Activated CD8-positive, alpha-beta memory T cell treated with anti-CD3 and anti-CD28 coated beads, Interleukin-2, amount 10 ng/mL, durations not matched to agents 7 days and 5 days (primary cell): ENCODE measurements at regions not wholly inside any gene's neighbourhood (a gene's known extent, or its start where the extent isn't known, plus 50 kb on each side); places are given as distances from the start of the nearest gene placed in this dataset.
A peak's percentile ranks its signal among the peaks of the same experiment; 100 is the strongest.
"Not testable (repeated sequence)": the region's sequence is repeated elsewhere in the genome, so short reads cannot be mapped to it uniquely, and the experiment has no call there.

Experiments used
- ATAC-seq: fragments of 150-1000 bp; cut with Tn5 transposase; one replicate; pipeline ENCODE4 v1.10.0; 2021; ENCODE audit warnings: moderate library complexity
- CTCF ChIA-PET: fragments of 350-600 bp; sonication (Branson Sonifier 250); formaldehyde crosslinking; loops from one replicate; lab custom pipeline; 2021; ENCODE audit warnings: antibody characterized with exemption; lab: Charles Lee
- DNase-seq: peaks from one replicate; pipeline ENCODE4 v3.0.0-alpha.2; 2020
- H3K27ac Mint-ChIP-seq: one replicate; pipeline ENCODE4 v1.8.0; 2021; ENCODE audit warnings: mild to moderate bottlenecking, mixed read lengths
- H3K27me3 Mint-ChIP-seq: one replicate; pipeline ENCODE4 v1.8.0; 2021; ENCODE audit warnings: mixed read lengths
- H3K36me3 Mint-ChIP-seq: one replicate; pipeline ENCODE4 v1.8.0; 2021; ENCODE audit warnings: mild to moderate bottlenecking, mixed read lengths
- H3K4me1 Mint-ChIP-seq: one replicate; pipeline ENCODE4 v1.8.0; 2021; ENCODE audit warnings: mixed read lengths
- H3K4me3 Mint-ChIP-seq: one replicate; pipeline ENCODE4 v1.8.0; 2021; ENCODE audit warnings: mild to moderate bottlenecking, moderate library complexity, mixed read lengths
- H3K9me3 Mint-ChIP-seq: one replicate; pipeline ENCODE4 v1.8.0; 2022; ENCODE audit warnings: low read depth, mixed read lengths

DNA sequence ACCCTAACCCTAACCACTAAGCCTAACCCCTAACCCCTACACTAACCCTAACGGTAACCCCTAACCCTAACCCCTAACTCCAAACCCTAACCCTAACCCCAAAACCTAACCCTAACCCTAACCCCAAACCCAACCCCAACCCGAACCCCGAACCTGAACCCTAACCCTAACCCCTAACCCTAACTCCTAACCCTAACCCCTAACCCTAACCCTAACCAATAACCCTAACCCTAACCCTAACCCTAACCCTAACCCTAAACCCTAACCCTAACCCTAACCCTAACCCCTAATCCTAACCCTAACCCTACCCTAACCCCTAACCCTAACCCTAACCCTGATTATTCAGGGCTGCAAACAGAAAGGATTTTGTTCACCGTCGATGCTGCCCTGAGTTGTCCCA, 144.6 kb upstream of the DUSP22 start:
- H3K27ac Mint-ChIP-seq, ATAC-seq, DNase-seq, H3K9me3 Mint-ChIP-seq, H3K36me3 Mint-ChIP-seq, H3K4me3 Mint-ChIP-seq: not testable (repeated sequence)
- peaks cover 23% of the 10 kb centered on the region for H3K27me3 Mint-ChIP-seq
- peaks cover 11% of the 10 kb centered on the region for H3K4me1 Mint-ChIP-seq
- CTCF ChIA-PET: interaction anchor here (1.2 to 1.7 kb wide), 4 partner anchors 12 to 367 kb away, joined by 3 to 7 read pairs (median 5); no protein-coding TSS in a partner anchor

DNA sequence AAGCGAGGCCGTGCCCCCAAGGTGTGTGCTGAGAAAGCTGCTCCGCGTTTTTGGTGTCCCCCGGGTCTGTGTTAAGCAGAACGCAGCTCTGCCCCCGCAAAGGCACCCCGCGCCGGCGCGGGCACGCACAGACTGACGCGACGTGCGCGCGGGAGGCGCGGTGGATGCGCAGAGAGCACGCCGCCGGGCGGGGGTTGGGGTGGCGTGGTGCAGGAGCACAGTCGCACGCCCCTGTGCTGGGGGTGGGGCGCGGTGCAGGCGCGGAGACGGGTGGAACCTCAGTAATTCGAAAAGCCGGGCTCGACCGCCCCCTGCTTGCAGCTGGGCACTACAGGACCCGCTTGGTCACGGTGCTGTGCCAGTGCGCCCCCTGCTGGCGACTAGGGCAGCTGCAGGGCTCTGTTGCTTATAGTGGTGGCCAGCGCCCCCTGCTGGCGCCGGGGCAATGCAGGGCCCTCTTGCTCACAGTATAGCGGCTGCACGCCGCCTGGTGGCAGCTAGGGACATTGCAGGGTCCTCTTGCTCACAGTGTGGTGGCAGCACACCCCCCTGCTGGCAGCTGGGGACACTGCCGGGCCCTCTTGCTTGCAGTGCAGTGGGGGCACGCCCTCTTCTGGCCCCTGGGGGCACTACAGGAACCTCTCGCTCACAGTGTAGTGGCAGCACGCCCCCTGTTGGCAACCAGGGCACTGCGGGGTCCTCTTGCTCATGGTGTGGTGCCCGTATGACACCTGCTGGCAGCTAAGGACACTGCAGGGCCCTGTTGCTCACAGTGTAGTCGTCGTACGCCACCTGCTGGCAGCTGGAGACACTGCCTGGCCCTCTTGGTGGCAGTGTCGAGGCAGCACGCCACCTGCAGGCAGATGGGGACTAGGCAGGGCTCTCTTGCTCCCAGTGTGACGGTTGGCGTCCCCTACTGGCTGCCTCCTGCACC, 144.0 kb upstream of the DUSP22 start:
- H3K9me3 Mint-ChIP-seq, H3K36me3 Mint-ChIP-seq, H3K4me3 Mint-ChIP-seq, H3K27ac Mint-ChIP-seq: not testable (repeated sequence)
- peaks cover 30% of the 10 kb centered on the region for H3K27me3 Mint-ChIP-seq
- H3K4me1 Mint-ChIP-seq: peaks cover 18% of the 10 kb centered on the region
- CTCF ChIA-PET: interaction anchor here (0.7 to 1.7 kb wide), 7 partner anchors 11 to 366 kb away, joined by 3 to 7 read pairs (median 3); no protein-coding TSS in a partner anchor
- ATAC-seq (peak; percentile 92), DNase-seq (peak; percentile 94)

DNA sequence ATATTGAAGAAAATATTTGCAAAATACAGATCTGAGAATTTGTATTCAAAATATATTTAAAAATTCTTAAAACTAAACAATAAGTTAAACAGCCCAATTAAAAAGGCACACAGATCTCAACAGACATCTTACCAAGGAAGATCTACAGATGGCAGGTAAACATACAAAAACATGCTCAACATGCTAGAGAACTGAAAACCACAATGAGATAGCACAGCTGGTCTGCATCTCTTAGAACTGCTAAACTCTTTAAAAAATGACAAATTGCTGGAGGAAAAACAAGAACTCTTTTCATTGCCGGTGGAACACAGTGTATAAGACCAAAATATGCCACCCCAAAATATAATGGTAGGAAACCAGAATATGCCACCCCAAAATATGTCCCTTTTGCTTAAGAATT, 142.1 kb upstream of the DUSP22 start:
- DNase-seq, CTCF ChIA-PET, H3K9me3 Mint-ChIP-seq, H3K36me3 Mint-ChIP-seq, H3K4me3 Mint-ChIP-seq, ATAC-seq, H3K27ac Mint-ChIP-seq: not testable (repeated sequence)
- H3K4me1 Mint-ChIP-seq: peaks cover 33% of the 10 kb centered on the region
- H3K27me3 Mint-ChIP-seq: peaks cover 33% of the 10 kb centered on the region

DNA sequence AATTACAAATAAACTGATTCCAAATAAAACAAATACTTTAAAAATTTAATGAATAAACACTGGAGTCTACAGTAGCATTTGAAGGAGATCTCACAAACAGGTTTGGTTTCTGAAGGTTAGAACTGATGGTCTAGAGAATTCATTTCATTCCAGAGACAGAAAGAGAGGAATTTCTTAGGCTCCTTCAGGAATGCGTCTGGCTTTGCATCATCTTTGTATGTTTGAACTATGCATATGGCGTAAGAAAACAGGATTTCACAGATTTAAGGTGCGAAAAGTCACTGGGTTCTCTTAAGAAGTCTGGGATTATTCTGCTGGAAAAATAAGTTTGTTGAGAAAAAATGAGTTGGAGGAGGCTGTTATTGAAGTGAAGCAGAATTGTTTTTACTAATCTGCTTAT, 139.9 kb upstream of the DUSP22 start:
- not testable (repeated sequence) for H3K4me3 Mint-ChIP-seq, H3K9me3 Mint-ChIP-seq, DNase-seq, H3K36me3 Mint-ChIP-seq, ATAC-seq, H3K27ac Mint-ChIP-seq
- CTCF ChIA-PET: interaction anchor here (1.6 kb wide), 1 partner anchor 13 kb away, joined by 3 read pairs; no protein-coding TSS in a partner anchor
- Mint-ChIP-seq H3K27me3 (peaks cover 40% of the 10 kb centered on the region), H3K4me1 (peaks cover 55% of the 10 kb centered on the region)

DNA sequence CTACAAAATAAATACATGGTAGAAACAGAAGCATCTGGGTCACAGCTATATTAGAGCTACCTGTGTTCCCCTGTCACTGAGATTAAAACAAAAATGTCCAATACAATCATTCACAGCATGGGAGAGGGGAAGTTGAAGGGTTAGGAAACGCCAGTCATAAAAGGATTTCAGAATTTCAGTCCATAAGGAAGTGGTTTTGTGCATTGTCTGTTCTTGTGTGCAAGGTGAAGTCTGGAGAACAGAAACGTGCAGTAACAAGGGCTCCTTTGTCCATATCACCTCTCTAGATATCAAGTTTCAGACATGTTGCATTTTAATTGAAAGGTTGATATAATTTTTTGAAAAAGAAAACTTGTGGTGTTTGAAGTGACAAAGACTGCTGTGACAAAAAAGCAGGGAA, 139.3 kb upstream of the DUSP22 start:
- peaks cover 60% of the 10 kb centered on the region for H3K4me1 Mint-ChIP-seq
- H3K4me3 Mint-ChIP-seq, H3K36me3 Mint-ChIP-seq, DNase-seq, ATAC-seq, H3K9me3 Mint-ChIP-seq: not testable (repeated sequence)
- peaks cover 43% of the 10 kb centered on the region for H3K27me3 Mint-ChIP-seq
- H3K27ac Mint-ChIP-seq: peak overlapping the region; percentile 40
- CTCF ChIA-PET: interaction anchor here (1.6 kb wide), 1 partner anchor 13 kb away, joined by 3 read pairs; no protein-coding TSS in a partner anchor

DNA sequence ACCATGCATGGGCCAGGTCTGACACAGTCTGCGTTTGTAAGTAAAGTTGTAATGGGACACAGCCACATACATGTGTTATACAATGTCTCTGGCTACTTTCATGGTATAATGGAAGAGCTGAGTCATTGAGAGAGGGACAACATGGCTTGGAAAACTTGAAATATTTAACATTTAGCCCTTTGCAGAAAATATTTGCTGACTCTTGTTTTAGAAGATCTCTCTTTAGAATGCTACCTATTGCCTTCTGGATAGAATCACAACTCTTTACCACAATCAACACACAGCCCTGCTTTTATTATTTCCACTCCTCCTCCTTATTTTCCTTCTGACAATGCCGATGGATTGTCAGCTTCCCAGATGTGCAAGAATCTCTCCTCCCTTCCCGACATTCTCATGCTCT, 138.4 kb upstream of the DUSP22 start:
- H3K27ac Mint-ChIP-seq: peak overlapping the region; percentile 72
- not testable (repeated sequence) for ATAC-seq, H3K36me3 Mint-ChIP-seq, H3K4me3 Mint-ChIP-seq, DNase-seq, H3K9me3 Mint-ChIP-seq
- CTCF ChIA-PET: interaction anchor here (1.3 to 5.1 kb wide), 3 partner anchors 14 to 186 kb away, joined by 3 to 30 read pairs (median 6); no protein-coding TSS in a partner anchor
- peaks cover 48% of the 10 kb centered on the region for H3K27me3 Mint-ChIP-seq
- peaks cover 60% of the 10 kb centered on the region for H3K4me1 Mint-ChIP-seq

DNA sequence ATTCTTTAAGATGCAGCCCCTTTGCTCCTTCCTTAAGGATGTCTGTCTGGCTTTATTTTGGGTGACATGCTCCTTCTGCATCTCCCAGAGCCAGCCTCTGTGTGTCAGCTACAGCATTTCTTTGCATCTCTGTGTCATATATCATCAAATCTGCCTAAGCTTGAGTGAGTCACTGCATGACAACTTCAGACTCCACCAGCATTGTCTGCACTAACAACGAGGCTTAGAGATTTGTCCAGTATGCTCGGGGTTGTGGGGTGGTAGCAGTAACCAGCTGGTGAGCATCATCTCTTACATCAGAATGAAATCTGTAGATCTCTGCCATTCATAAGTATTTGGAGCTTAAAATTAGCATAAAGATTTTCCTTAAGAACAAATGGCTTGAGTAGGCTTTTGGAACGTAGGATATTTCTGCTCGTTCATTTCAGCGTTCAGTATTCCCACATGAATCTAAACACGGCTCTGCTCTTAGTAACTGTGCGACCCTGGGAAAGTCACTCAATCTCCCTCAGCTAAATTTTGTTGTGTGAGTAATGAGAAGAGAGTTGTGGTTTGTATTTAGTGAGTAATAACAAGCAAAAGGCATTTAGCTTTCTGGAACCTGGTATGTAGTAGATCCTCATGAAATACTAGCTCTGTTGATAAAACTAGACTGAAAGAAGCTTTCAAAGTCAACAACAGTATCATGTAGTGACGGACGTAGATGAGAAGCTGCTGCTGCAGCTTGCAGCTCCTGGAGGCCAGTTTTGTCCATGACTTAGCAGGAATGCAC, 137.8 kb upstream of the DUSP22 start:
- not testable (repeated sequence) for H3K9me3 Mint-ChIP-seq, H3K36me3 Mint-ChIP-seq, ATAC-seq
- H3K4me3 Mint-ChIP-seq: peak overlapping the region; percentile 1
- peaks cover 60% of the 10 kb centered on the region for H3K4me1 Mint-ChIP-seq
- peaks cover 55% of the 10 kb centered on the region for H3K27me3 Mint-ChIP-seq
- CTCF ChIA-PET: interaction anchor here (1.3 to 5.1 kb wide), 3 partner anchors 13 to 185 kb away, joined by 3 to 30 read pairs (median 6); no protein-coding TSS in a partner anchor
- H3K27ac Mint-ChIP-seq: peak overlapping the region; percentile 72
- DNase-seq: peak; percentile 77

DNA sequence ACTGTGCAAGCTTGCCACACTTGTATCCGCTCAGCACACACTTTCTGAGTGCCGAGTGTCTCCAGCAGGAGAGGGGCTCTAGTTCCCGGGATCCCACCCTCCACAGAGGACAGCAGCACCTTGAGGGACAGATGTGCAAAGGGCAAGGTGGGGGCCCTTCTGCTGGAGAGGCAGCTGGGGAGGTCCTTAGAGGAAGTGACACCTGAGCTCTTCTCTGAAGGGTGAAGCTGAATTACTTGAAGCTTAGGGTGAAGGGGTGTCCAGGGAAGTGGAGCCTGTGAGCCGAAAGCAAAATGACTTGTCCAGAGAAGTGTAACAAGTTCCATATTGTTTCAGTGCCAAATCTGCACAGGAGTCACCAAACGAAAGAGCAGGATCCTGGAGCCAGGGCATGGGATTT, 136.3 kb upstream of the DUSP22 start:
- no peaks in the 10 kb centered on the region for H3K9me3 Mint-ChIP-seq
- DNase-seq (no peak), ATAC-seq (no peak)
- CTCF ChIA-PET: interaction anchor here (1.1 to 5.1 kb wide), 5 partner anchors 12 to 69 kb away, joined by 3 to 30 read pairs (median 4); no protein-coding TSS in a partner anchor
- H3K27ac Mint-ChIP-seq: peak overlapping the region; percentile 63
- H3K4me3 Mint-ChIP-seq: no peak overlapping the region
- H3K27me3 Mint-ChIP-seq: peaks cover 59% of the 10 kb centered on the region
- peaks cover 58% of the 10 kb centered on the region for H3K4me1 Mint-ChIP-seq
- peaks cover 2% of the 10 kb centered on the region for H3K36me3 Mint-ChIP-seq

DNA sequence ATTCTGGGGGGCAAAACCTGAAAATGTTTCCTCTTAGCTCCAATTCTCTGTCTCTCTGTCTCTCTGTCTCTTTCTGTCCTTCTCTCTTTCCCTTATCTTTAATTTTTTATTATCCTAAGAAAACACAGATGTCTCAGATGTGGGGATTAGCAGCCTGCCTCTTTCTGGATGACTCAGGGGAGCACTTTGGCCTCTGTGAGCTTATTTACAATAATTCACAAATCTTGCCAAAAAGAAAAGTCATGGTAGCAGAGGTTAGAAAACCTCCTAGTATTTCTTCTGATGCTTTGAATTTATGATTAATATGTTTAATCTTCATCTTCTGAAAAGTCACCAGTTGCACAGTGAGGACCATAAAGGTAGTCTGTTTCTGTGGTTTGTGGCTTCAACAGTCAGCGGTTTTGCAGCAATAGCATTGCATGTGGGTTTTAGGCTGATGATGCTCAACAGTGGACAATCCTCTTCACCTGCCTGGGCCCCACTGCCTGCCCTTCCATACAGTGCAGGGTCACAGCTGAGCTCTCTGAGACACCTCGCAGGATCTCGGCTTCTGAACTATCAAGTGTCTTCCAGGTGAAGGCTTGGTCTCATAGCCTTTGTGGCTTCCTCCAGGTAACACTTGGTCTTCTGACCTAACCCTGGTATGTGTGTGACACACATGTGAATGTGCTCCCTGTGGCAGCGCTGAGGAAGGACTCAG, 135.7 kb upstream of the DUSP22 start:
- peaks cover 60% of the 10 kb centered on the region for H3K27me3 Mint-ChIP-seq
- ATAC-seq: peak; percentile 47
- CTCF ChIA-PET: interaction anchor here (1.0 to 5.1 kb wide), 5 partner anchors 11 to 361 kb away, joined by 3 to 30 read pairs (median 3); no protein-coding TSS in a partner anchor
- not testable (repeated sequence) for H3K36me3 Mint-ChIP-seq, H3K9me3 Mint-ChIP-seq
- H3K4me3 Mint-ChIP-seq: peak overlapping the region; percentile 45
- peak; percentile 77 for DNase-seq
- H3K27ac Mint-ChIP-seq: peak overlapping the region; percentile 78
- peaks cover 57% of the 10 kb centered on the region for H3K4me1 Mint-ChIP-seq

DNA sequence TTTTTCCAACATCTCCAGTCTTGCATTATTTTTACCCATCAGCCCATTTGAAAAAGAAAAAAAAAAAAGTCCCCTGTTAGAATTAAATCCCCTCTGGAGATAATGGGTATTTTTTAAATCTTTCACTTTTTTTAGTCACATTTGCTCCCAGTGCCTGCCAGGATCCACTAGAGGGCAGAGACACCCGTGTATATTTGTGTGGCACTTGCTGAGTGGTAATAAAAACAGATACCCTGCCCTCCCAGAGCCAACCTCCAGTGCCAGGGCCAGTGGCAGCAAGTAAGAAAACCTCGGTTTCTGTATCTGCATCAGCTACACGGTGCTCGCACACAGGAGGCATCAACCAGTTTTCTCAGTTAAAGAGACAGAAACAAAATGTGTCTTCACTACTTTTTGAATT, 135.1 kb upstream of the DUSP22 start:
- CTCF ChIA-PET: interaction anchor here (1.0 to 5.1 kb wide), 3 partner anchors 8 to 360 kb away, joined by 3 to 30 read pairs (median 3); no protein-coding TSS in a partner anchor

DNA sequence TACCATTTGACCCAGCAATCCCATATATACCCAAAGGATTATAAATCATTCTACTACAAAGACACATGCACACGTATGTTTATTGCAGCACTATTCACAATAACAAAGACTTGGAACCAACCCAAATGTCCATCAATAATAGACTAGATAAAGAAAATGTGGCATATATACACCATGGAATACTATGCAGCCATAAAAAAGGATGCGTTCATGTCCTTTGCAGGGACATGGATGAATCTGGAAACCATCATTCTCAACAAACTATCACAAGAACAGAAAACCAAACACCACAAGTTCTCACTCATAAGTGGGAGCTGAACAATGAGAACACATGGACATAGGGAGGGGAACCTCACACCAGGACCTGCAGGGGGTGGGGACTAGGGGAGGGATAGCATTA, 130.6 kb upstream of the DUSP22 start:
- H3K36me3 Mint-ChIP-seq, DNase-seq, H3K27ac Mint-ChIP-seq, ATAC-seq, H3K4me3 Mint-ChIP-seq, CTCF ChIA-PET, H3K9me3 Mint-ChIP-seq: not testable (repeated sequence)
- Mint-ChIP-seq H3K4me1 (peaks cover 13% of the 10 kb centered on the region), H3K27me3 (peaks cover 65% of the 10 kb centered on the region)

More for the DNA sequence above, 135.1 kb upstream of the DUSP22 start:
- ATAC-seq, H3K36me3 Mint-ChIP-seq, H3K9me3 Mint-ChIP-seq: not testable (repeated sequence)
- Mint-ChIP-seq H3K4me3 (peak overlapping the region; percentile 45), H3K4me1 (peaks cover 52% of the 10 kb centered on the region), H3K27ac (peak overlapping the region; percentile 78), H3K27me3 (peaks cover 59% of the 10 kb centered on the region)
- peak; percentile 61 for DNase-seq

DNA sequence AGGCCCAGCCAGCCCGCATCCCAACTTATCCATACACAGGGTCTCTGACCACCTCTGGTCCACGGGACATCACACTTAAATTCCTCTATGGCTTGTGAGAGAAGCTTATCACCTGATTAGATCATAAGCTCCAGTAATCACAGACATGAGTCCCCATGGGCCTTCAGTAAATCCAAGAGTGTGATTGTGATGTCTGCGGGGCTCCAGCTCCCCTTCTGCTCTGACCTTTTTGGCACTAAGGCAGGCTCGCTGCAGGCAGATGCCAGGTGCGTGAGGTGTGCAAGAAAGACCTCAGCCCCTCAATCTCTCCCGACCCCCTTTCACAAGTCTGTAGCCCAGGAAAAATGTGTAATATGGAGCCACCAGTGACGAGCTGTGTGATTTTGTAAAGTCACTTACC, 127.6 kb upstream of the DUSP22 start:
- CTCF ChIA-PET: interaction anchor here (1.6 kb wide), 1 partner anchor 16 kb away, joined by 5 read pairs; no protein-coding TSS in a partner anchor
- no peak overlapping the region for H3K27ac Mint-ChIP-seq
- ATAC-seq: no peak
- peaks cover 56% of the 10 kb centered on the region for H3K27me3 Mint-ChIP-seq
- H3K4me3 Mint-ChIP-seq: no peak overlapping the region
- H3K9me3 Mint-ChIP-seq: no peaks in the 10 kb centered on the region
- H3K4me1 Mint-ChIP-seq: peaks cover 1% of the 10 kb centered on the region
- no peak for DNase-seq
- H3K36me3 Mint-ChIP-seq: no peaks in the 10 kb centered on the region
